GM21526 (cell line): ENCODE measurements at regions not wholly inside any gene's neighbourhood (a gene's known extent, or its start where the extent isn't known, plus 50 kb on each side); places are given as distances from the start of the nearest gene placed in this dataset.

Source experiments
- ATAC-seq: cut with Tn5 transposase; IDR thresholded peaks from one replicate; pipeline ENCODE4 v1.9.1; 2021; ENCODE audit warnings: moderate library complexity; ENCODE audit not compliant: unreplicated experiment, low FRiP score

GRCh38 chr16:86765389-86766026 is 187.2 kb downstream of the FOXL1 start:
- no peak for ATAC-seq

- no peak for ATAC-seq
These were observed 188.4 kb downstream of the FOXL1 start for GRCh38 chr16:86766700-86767099.

DNA sequence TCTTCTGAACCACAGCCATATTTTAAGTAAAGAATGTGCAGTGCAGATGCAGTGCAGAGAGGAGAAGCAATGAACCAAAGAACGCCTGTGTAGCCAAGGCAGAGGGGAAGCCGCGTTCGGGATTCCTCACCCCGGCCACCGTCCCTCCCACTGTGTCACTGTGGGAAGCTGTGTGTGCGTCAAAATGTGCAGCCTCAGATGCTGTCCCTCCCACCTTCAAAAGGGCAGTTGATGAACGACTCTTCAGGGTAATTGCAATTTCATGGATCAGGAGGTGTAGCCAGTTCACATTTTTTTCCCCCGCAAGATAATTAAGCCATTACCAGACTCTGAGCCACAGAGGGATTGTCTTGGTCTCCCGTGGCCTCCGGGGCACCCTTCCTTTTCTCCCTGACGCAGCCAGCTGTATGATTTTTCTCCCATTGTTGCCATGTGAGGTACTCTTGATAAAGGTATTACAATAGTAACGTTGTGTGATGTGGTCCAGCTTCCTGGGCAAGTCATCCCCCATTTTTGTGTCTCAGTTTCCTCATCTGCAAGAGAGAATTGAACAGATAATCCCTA is 190.0 kb downstream of the FOXL1 start:
- no peak for ATAC-seq

- ATAC-seq: no peak
These were observed 190.7 kb downstream of the FOXL1 start for GRCh38 chr16:86768999-86769398.

DNA sequence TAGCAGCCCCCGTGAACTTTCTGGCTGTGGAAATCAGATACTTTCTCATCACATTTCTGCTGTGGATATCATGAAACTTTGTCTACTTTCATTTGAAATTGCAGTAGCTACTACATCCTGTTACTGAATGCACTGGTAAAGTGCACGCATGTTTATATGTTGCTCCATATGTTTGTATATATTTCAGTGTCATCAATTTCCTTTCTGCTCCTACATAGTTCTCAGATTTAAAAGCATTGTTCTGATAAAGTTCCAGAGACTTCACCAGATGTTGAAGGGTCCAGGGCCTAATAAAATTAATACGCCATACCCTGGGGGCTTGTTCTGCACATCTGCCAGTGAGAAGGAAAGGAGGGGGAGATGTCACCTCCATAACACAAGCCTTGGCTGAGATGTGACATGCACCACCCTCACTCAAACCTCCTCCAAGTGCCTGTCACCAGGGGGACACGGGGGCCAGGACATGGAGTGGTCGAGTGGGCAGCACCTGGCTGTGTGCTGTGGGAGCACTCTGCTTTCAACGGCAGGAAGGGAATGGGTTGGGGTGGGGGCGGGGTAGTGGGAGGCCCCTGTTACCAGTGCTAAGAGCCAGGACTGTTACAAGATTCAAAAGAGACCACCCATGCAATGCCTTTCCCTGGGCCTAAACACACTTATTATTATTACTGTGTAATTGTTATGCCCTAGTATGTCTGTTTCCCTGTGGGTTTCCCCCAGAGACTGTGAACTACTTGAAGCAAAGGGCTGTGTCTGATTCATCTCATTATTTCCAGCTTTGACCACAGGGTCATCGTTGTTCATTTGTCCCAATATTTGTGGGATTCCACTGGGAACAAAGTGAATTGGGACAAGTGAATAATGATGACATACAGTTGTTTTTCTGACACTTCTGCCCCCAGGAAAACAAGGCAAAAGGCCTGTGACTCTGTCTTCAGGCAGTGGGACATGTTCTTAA is 193.4 kb downstream of the FOXL1 start:
- ATAC-seq: no peak

GRCh38 chr16:86772671-86773353 is 194.5 kb downstream of the FOXL1 start:
- no peak for ATAC-seq

- ATAC-seq: no peak
These were observed 195.0 kb downstream of the FOXL1 start for GRCh38 chr16:86773354-86773715.

GRCh38 chr16:86774931-86775330 is 196.6 kb downstream of the FOXL1 start:
- no peak for ATAC-seq

- no peak for ATAC-seq
These were observed 197.2 kb downstream of the FOXL1 start for GRCh38 chr16:86775511-86775921.

- ATAC-seq: no peak
These were observed 199.1 kb downstream of the FOXL1 start for GRCh38 chr16:86777381-86777946.

DNA sequence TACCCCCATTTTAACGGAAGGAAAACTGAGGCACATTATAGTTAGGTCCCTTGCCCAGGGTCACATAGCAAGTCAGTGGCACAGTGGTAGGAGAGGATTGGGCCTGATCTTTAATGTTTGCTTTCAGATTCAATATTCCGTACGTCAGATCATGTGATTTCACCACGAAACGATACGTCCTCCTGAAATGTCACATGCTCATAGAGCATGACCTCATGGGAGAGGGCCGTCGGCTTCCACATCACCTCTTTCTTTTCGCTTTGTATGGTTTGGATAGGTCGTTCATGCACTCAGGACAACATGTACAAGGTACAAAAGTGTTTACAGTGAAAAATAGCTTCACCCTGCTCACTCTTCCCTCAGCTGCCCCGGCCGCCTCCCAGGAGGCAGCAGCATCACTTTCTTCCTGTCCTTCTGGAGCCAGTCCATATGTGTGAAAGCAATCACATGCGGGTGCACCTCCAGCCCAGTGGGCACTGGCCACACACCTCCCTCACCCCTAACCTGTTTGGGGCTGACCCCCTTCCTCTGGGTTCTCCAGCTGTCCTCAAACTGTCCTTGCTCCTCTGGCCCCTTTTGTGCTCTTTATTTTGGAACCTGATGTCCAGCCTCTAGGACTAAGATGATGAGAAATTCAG is 199.9 kb downstream of the FOXL1 start:
- ATAC-seq: no peak

GRCh38 chr16:86778978-86779377 is 200.6 kb downstream of the FOXL1 start:
- no peak for ATAC-seq

GRCh38 chr16:86781046-86781445 is 202.7 kb downstream of the FOXL1 start:
- no peak for ATAC-seq

- no peak for ATAC-seq
These were observed 205.6 kb downstream of the FOXL1 start for GRCh38 chr16:86783636-86784626.

DNA sequence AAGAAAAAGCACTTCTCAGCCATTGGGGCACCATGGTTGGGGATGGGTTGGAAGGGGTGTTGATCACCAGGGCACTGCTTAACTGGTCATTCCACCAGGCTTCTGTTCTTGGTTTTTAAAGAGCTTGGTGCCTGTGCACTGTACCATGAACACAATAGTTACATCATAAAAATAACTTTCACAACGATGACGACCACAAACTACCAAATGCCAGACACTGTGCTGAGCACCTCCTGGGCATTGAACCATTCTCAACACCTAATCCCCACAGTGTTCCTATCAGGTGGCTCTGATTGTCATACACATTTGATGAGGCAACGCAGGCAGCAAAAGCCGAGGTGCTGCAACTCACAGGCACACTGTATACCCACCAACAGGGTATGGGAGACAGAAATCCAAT is 208.0 kb downstream of the FOXL1 start:
- ATAC-seq: no peak

DNA sequence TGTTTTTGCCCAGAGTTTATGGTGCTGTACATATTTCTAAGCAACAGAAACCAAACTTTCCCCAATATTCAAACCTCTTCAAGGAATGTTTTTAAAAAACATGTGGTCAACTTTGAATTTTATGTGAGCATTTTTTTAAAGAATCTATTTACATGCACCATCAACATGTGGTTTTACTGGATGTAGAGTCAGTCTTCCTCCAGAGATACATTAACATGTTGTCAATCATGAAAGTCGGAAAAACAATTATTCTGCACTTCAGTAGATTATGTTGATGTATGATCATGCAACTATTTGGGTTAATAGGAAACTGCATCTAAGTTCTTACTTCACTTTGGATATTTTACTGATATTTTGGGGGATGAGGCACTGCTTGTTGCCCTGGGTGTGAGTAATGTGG is 208.6 kb downstream of the FOXL1 start:
- ATAC-seq: no peak

DNA sequence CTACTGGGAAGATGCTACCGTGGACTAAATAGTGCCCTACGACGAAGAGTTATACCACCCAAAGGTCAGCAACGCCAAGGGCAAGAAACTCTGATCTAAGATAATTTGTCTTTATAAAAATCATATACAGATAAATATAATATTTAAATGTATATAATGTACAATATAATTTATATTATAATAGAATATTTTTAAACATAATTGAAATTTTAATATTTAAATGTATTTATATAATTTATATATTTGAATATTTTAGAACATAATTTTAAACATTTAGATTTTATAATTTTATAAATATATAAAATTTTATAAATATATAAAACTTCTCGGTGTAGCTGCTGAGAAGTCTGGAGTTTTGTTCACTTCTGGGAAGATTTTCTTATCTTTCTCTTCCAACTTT is 209.2 kb downstream of the FOXL1 start:
- ATAC-seq: no peak

DNA sequence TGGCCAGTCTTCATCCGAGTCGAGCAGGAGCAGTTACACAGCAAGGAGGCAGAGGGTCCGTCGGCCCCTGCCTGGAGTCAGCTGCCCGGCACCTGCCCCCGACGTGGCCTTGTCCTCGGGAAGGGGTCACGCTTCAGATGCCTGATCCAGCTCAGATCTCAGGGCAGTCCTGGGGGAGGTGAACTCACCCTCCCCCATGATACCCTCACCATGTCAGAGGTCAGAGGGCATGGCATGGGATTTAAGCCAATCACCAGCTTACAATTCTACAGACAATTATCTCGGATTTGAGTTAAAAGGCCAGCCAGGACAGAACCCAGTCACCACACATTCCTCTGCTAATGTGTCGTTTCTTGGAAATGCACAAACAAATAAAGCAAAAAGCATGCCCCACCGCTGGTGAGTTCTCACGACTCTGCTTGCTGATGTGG is 211.3 kb downstream of the FOXL1 start:
- no peak for ATAC-seq
